WTC11 (cell line): ENCODE measurements at regions not wholly inside any gene's neighbourhood (a gene's known extent, or its start where the extent isn't known, plus 50 kb on each side); places are given as distances from the start of the nearest gene placed in this dataset.

Source experiments
- ATAC-seq: fragments of 200-7000 bp; cut with Tn5 transposase; 2 replicates; pipeline ENCODE4 v1.10.0; 2021; ENCODE audit warnings: mild to moderate bottlenecking, moderate library complexity
- CTCF ChIA-PET: fragments of 300-600 bp; sonication (Branson Sonifier 250); formaldehyde crosslinking; loops from one replicate; lab custom pipeline; 2021; ENCODE audit warnings: antibody characterized with exemption; lab: Charles Lee
- POLR2A ChIA-PET: fragments of 350-600 bp; sonication (Branson Sonifier 250); formaldehyde crosslinking; loops from one replicate; lab custom pipeline; 2021; ENCODE audit warnings: antibody characterized with exemption; lab: Charles Lee
- DNase-seq: peaks from one replicate; pipeline ENCODE4 v3.0.0; 2021; ENCODE audit warnings: low spot score
- H3K27ac Mint-ChIP-seq: 2 replicates; pipeline ENCODE4 v1.8.0; 2021; ENCODE audit warnings: mixed read lengths
- H3K27me3 Mint-ChIP-seq: 2 replicates; pipeline ENCODE4 v1.8.0; 2021; ENCODE audit warnings: low read depth, mild to moderate bottlenecking, moderate library complexity, mixed read lengths
- H3K36me3 Mint-ChIP-seq: 2 replicates; pipeline ENCODE4 v1.8.0; 2021; ENCODE audit warnings: mixed read lengths
- H3K4me1 Mint-ChIP-seq: 2 replicates; pipeline ENCODE4 v1.8.0; 2022; ENCODE audit warnings: mixed read lengths
- H3K4me3 Mint-ChIP-seq: 2 replicates; pipeline ENCODE4 v1.8.0; 2021; ENCODE audit warnings: mild to moderate bottlenecking, moderate library complexity, mixed read lengths
- H3K9me3 Mint-ChIP-seq: 2 replicates; pipeline ENCODE4 v1.8.0; 2021; ENCODE audit warnings: mixed read lengths
- AR ChIP-seq: fragments of 250-450 bp; sonication (Bioruptor Pico); IDR thresholded peaks from 2 replicates; pipeline ENCODE4 v1.9.0; 2021; ENCODE audit warnings: mild to moderate bottlenecking
- CDX4 ChIP-seq: fragments of 250-450 bp; sonication (Bioruptor Pico); IDR thresholded peaks from 2 replicates; pipeline ENCODE4 v1.9.0; 2021; ENCODE audit warnings: moderate library complexity, mild to moderate bottlenecking, inconsistent platforms, borderline replicate concordance
- CREM ChIP-seq: sonication (generic); formaldehyde crosslinking; IDR thresholded peaks from 2 replicates; pipeline ENCODE4 v1.8.1; 2022; ENCODE audit warnings: mild to moderate bottlenecking, missing genetic modification reagents, moderate library complexity
- EMX1 ChIP-seq: fragments of 250-450 bp; sonication (Bioruptor Pico); IDR thresholded peaks from 2 replicates; pipeline ENCODE4 v1.8.0; 2021; ENCODE audit warnings: mild to moderate bottlenecking
- MXD4 ChIP-seq: fragments of 250-450 bp; sonication (Bioruptor Pico); IDR thresholded peaks from 2 replicates; pipeline ENCODE4 v1.8.0; 2021; ENCODE audit warnings: mild to moderate bottlenecking, moderate library complexity, borderline replicate concordance
- NFATC4 ChIP-seq: fragments of 250-450 bp; sonication (Bioruptor Pico); IDR thresholded peaks from 2 replicates; pipeline ENCODE4 v1.9.0; 2021; ENCODE audit warnings: mild to moderate bottlenecking
- NR1H2 ChIP-seq: sonication (generic); formaldehyde crosslinking; IDR thresholded peaks from 2 replicates; pipeline ENCODE4 v1.9.0; 2021; ENCODE audit warnings: mild to moderate bottlenecking, moderate library complexity, missing genetic modification reagents
- PRDM15 ChIP-seq: sonication (generic); formaldehyde crosslinking; IDR thresholded peaks from 2 replicates; pipeline ENCODE4 v1.8.0; 2022; ENCODE audit warnings: missing genetic modification reagents
- SMAD4 ChIP-seq: sonication (generic); formaldehyde crosslinking; IDR thresholded peaks from 2 replicates; pipeline ENCODE4 v1.8.0; 2022; ENCODE audit warnings: mild to moderate bottlenecking, missing genetic modification reagents
- SP1 ChIP-seq: sonication (generic); formaldehyde crosslinking; conservative IDR thresholded peaks from 2 replicates; pipeline ENCODE4 v1.8.1; 2022; ENCODE audit warnings: missing genetic modification reagents
- TP53 ChIP-seq: sonication (generic); formaldehyde crosslinking; IDR thresholded peaks from 2 replicates; pipeline ENCODE4 v1.8.1; 2023; ENCODE audit warnings: mild to moderate bottlenecking, missing genetic modification reagents
- ZNF263 ChIP-seq: sonication (generic); formaldehyde crosslinking; IDR thresholded peaks from 2 replicates; pipeline ENCODE4 v1.8.1; 2022; ENCODE audit warnings: low read depth, mild to moderate bottlenecking, moderate library complexity, missing genetic modification reagents
- ZNF396 ChIP-seq: fragments of 250-450 bp; sonication (Bioruptor Pico); IDR thresholded peaks from 2 replicates; pipeline ENCODE4 v1.8.0; 2021; ENCODE audit warnings: mild to moderate bottlenecking, moderate library complexity, borderline replicate concordance
- TF ChIP-seq, protein P1 (sequence below): sonication (generic); formaldehyde crosslinking; IDR thresholded peaks from 2 replicates; pipeline ENCODE4 v1.8.0; 2023; ENCODE audit warnings: mild to moderate bottlenecking, missing genetic modification reagents
- TF ChIP-seq, protein P2 (sequence below): sonication (generic); formaldehyde crosslinking; IDR thresholded peaks from 2 replicates; pipeline ENCODE4 v1.8.1; 2022; ENCODE audit warnings: missing genetic modification reagents, borderline replicate concordance
- TF ChIP-seq, protein P3 (sequence below): sonication (generic); formaldehyde crosslinking; IDR thresholded peaks from 2 replicates; pipeline ENCODE4 v1.8.0; 2023; ENCODE audit warnings: missing genetic modification reagents, mild to moderate bottlenecking, borderline replicate concordance

DNA sequence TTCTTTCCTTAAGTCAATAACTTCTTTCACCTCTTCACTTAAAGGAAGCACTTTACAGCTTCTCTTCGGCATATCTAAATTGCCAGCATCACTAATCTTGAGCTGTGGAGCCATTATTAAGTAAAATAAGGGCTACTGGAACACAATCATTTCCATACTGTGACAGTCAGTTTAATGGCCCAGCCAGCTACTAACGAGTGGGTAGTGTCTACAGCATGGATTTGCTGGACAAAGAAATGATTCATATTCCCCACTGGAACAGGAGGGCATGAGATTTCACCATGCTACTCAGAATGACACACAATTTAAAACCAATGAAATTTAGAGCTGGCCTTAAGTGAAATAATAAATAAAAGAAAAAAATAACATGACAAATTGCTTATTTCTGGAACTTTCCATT is 72.1 kb downstream of the DDIT4L start:
- Mint-ChIP-seq H3K27ac (no peak overlapping the region), H3K27me3 (peaks cover 38% of the 10 kb centered on the region), H3K4me1 (peaks cover 30% of the 10 kb centered on the region), H3K36me3 (no peaks in the 10 kb centered on the region), H3K4me3 (no peak overlapping the region), H3K9me3 (peaks cover 7% of the 10 kb centered on the region; the same call in 1 of the 2 replicates)
- CTCF ChIA-PET: no interaction called here
- POLR2A ChIA-PET: no interaction called here
- DNase-seq: no peak
- no peak for TF ChIP-seq AR
- no peak for TF ChIP-seq EMX1 (CRISPR knock-in tag)
- TF ChIP-seq NFATC4 (CRISPR knock-in tag): no peak
- TF ChIP-seq, protein P1, sequence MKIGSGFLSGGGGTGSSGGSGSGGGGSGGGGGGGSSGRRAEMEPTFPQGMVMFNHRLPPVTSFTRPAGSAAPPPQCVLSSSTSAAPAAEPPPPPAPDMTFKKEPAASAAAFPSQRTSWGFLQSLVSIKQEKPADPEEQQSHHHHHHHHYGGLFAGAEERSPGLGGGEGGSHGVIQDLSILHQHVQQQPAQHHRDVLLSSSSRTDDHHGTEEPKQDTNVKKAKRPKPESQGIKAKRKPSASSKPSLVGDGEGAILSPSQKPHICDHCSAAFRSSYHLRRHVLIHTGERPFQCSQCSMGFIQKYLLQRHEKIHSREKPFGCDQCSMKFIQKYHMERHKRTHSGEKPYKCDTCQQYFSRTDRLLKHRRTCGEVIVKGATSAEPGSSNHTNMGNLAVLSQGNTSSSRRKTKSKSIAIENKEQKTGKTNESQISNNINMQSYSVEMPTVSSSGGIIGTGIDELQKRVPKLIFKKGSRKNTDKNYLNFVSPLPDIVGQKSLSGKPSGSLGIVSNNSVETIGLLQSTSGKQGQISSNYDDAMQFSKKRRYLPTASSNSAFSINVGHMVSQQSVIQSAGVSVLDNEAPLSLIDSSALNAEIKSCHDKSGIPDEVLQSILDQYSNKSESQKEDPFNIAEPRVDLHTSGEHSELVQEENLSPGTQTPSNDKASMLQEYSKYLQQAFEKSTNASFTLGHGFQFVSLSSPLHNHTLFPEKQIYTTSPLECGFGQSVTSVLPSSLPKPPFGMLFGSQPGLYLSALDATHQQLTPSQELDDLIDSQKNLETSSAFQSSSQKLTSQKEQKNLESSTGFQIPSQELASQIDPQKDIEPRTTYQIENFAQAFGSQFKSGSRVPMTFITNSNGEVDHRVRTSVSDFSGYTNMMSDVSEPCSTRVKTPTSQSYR (CRISPR knock-in tag): no peak
- no peak for TF ChIP-seq SMAD4 (CRISPR knock-in tag)
- no peak for TF ChIP-seq NR1H2 (CRISPR knock-in tag)
- TF ChIP-seq MXD4 (CRISPR knock-in tag): no peak
- TF ChIP-seq CDX4 (CRISPR knock-in tag): no peak
- TF ChIP-seq, protein P2, sequence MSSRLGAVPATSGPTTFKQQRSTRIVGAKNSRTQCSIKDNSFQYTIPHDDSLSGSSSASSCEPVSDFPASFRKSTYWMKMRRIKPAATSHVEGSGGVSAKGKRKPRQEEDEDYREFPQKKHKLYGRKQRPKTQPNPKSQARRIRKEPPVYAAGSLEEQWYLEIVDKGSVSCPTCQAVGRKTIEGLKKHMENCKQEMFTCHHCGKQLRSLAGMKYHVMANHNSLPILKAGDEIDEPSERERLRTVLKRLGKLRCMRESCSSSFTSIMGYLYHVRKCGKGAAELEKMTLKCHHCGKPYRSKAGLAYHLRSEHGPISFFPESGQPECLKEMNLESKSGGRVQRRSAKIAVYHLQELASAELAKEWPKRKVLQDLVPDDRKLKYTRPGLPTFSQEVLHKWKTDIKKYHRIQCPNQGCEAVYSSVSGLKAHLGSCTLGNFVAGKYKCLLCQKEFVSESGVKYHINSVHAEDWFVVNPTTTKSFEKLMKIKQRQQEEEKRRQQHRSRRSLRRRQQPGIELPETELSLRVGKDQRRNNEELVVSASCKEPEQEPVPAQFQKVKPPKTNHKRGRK (CRISPR knock-in tag): no peak
- TF ChIP-seq PRDM15 (CRISPR knock-in tag): no peak
- no peak for TF ChIP-seq SP1 (CRISPR knock-in tag)
- TF ChIP-seq TP53 (CRISPR knock-in tag): no peak
- no peak for TF ChIP-seq ZNF396
- TF ChIP-seq, protein P3, sequence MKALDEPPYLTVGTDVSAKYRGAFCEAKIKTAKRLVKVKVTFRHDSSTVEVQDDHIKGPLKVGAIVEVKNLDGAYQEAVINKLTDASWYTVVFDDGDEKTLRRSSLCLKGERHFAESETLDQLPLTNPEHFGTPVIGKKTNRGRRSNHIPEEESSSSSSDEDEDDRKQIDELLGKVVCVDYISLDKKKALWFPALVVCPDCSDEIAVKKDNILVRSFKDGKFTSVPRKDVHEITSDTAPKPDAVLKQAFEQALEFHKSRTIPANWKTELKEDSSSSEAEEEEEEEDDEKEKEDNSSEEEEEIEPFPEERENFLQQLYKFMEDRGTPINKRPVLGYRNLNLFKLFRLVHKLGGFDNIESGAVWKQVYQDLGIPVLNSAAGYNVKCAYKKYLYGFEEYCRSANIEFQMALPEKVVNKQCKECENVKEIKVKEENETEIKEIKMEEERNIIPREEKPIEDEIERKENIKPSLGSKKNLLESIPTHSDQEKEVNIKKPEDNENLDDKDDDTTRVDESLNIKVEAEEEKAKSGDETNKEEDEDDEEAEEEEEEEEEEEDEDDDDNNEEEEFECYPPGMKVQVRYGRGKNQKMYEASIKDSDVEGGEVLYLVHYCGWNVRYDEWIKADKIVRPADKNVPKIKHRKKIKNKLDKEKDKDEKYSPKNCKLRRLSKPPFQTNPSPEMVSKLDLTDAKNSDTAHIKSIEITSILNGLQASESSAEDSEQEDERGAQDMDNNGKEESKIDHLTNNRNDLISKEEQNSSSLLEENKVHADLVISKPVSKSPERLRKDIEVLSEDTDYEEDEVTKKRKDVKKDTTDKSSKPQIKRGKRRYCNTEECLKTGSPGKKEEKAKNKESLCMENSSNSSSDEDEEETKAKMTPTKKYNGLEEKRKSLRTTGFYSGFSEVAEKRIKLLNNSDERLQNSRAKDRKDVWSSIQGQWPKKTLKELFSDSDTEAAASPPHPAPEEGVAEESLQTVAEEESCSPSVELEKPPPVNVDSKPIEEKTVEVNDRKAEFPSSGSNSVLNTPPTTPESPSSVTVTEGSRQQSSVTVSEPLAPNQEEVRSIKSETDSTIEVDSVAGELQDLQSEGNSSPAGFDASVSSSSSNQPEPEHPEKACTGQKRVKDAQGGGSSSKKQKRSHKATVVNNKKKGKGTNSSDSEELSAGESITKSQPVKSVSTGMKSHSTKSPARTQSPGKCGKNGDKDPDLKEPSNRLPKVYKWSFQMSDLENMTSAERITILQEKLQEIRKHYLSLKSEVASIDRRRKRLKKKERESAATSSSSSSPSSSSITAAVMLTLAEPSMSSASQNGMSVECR (CRISPR knock-in tag): no peak
- TF ChIP-seq ZNF263 (CRISPR knock-in tag): no peak
- no peak for TF ChIP-seq CREM (CRISPR knock-in tag)
- ATAC-seq: no peak
